Neural progenitor cell (in vitro differentiated cells): ENCODE measurements at regions not wholly inside any gene's neighbourhood (a gene's known extent, or its start where the extent isn't known, plus 50 kb on each side); places are given as distances from the start of the nearest gene placed in this dataset.

Source experiments
- EZH2 ChIP-seq: fragments of 200-600 bp; sonication (generic); IDR thresholded peaks from 2 replicates; pipeline ENCODE4 v1.6.1; 2017; ENCODE audit warnings: antibody characterized with exemption, mild to moderate bottlenecking, moderate library complexity
- TF ChIP-seq, protein P1 (sequence below): fragments of 200-600 bp; sonication (generic); IDR thresholded peaks from 2 replicates; pipeline ENCODE4 v1.5.1; 2017; ENCODE audit warnings: antibody characterized with exemption, mild to moderate bottlenecking

GRCh38 chr16:35745821-35746248, 2286.4 kb downstream of the TP53TG3F start:
- TF ChIP-seq, protein P1, sequence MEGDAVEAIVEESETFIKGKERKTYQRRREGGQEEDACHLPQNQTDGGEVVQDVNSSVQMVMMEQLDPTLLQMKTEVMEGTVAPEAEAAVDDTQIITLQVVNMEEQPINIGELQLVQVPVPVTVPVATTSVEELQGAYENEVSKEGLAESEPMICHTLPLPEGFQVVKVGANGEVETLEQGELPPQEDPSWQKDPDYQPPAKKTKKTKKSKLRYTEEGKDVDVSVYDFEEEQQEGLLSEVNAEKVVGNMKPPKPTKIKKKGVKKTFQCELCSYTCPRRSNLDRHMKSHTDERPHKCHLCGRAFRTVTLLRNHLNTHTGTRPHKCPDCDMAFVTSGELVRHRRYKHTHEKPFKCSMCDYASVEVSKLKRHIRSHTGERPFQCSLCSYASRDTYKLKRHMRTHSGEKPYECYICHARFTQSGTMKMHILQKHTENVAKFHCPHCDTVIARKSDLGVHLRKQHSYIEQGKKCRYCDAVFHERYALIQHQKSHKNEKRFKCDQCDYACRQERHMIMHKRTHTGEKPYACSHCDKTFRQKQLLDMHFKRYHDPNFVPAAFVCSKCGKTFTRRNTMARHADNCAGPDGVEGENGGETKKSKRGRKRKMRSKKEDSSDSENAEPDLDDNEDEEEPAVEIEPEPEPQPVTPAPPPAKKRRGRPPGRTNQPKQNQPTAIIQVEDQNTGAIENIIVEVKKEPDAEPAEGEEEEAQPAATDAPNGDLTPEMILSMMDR, result no peak
- TF ChIP-seq EZH2, result no peak
